GM18951 (cell line): ENCODE measurements at regions not wholly inside any gene's neighbourhood (a gene's known extent, or its start where the extent isn't known, plus 50 kb on each side); places are given as distances from the start of the nearest gene placed in this dataset.

Source experiments
- POLR2A ChIP-seq: IDR thresholded peaks from 4 replicates; pipeline ENCODE4 v1.6.1; 2011; ENCODE audit warnings: mild to moderate bottlenecking; ENCODE audit not compliant: insufficient read length, insufficient read depth; ENCODE audit errors: extremely low read depth
- in situ Hi-C: fragments of 300-500 bp; cut with MboI; formaldehyde crosslinking; loops from one replicate; pipeline ENCODE4 v1.12.0; 2022; ENCODE audit warnings: low sequenced_read_pairs, mixed read lengths, inconsistent platforms; ENCODE audit not compliant: unreplicated experiment

DNA sequence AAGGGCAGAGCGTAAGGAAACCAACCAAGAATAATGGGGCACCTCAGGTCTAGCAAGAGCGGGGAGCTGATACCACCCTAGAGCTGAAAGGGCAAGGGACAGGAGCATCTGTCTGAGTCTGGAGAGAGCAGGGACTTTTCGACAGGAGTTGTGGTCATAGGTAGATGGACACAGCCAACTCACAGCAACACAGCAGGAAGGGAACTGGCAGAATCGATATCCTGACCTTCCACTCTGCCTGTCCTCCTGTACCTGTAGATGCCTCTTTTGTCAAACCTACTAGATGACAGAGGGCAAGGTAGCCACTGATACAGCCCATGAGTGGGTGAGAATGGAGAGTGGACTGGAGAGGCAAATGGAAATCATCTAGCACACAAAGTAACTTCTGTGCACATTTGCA, 247.2 kb upstream of the EGLN3 start:
- TF ChIP-seq POLR2A = no peak
- in situ Hi-C loops = no loop called here

DNA sequence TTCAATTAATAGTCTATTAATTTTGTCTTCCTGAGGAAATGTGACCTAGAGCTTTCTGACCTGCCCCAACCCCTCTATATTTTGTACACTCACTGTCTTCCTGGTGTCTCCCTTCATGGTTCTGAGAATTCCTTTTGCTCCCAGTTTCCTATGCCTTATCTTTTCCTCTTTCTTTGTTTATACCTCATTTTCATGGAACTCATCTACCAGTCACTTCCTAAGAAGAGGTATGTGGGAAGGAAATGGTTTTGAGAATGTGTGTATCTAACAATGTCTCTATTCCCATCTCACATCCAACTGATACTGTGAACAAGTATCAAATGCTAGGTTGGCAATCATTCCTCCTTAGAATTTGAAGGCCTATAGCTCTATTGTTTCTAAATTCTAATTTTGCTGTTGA, 245.1 kb upstream of the EGLN3 start:
- in situ Hi-C loops = no loop called here
- TF ChIP-seq POLR2A = no peak

DNA sequence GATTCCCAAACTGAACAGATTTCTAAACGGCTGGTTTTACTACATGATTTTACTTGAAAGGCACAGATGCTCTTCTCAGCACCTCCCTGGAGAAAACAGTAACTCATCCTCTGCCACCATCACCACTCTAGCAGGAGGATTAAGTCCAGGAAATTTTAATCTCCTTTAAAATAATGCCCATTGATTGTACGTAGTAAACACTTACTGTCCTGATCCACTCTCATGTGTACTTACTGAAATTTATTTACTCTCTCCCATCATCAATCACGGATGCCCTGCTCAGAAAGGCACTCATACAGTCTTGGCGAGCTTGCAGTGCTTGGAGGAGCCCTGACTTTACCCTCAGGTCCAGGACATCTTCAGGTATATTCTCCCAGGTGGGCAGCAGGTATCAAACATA, 239.8 kb upstream of the EGLN3 start:
- in situ Hi-C loops = no loop called here
- TF ChIP-seq POLR2A = no peak

DNA sequence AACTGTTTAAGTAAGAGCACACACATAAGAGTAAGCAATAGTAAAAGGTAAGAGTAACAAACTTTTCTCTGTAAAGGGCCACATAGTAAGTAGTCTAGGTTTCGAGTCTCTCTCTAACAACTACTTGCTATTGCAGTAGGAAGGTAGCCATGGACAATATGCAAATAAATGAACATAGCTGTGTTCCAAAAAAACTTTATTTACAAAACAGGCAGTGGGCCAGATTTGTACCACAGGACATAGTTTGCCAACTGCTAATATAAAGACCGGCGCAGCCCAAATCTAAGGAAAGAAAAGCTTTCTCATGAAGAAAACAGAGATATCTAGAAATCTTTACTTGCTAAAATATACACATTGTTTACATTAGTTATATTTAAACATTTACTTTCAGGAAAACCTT, 239.0 kb upstream of the EGLN3 start:
- in situ Hi-C loops = no loop called here
- TF ChIP-seq POLR2A = no peak

DNA sequence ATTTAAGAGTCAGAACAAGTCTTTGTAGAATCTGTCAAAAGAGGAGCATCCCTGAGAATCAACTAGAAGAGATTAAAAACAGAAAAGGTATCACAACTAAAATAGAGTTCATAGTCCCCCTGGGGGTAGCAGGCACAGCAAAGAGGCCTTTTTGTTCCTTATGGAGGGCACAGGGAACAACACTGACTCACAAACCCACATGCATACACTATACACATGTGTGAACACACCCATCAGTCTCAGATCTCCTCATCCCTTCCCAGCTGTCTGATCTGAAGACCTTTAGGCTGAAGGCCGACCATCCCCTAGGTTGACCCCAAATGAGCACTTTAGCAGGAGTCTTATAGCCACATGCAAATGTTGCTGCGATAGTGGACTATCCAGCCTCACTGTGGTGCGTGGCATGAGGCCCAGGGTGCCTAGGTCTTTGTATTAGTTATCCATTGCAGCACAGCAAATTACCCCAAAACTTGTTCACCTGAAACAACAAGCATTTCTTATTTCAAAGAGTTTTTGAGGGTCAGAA, 236.7 kb upstream of the EGLN3 start:
- in situ Hi-C loops = no loop called here

DNA sequence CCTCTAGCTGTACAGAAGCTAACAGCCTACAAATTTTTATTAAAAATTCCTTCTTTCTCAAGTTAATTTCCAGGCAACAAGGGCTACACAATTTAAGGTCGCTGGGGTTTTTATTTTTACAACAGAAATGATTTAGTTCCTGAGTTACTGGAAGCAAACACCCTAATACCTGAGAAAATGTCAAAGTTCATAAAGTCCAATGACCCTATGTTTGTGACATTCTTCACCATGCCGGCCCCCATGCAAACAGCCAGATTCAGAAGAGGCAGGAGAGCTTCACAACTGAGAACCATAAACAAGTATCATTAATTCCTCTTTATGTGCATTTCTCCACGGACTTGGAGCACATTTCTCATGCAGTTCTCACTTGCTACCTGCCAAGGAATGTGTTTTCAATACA, 236.2 kb upstream of the EGLN3 start:
- TF ChIP-seq POLR2A = no peak
- in situ Hi-C loops = no loop called here

More for the DNA sequence above, 236.7 kb upstream of the EGLN3 start:
- no peak for TF ChIP-seq POLR2A

DNA sequence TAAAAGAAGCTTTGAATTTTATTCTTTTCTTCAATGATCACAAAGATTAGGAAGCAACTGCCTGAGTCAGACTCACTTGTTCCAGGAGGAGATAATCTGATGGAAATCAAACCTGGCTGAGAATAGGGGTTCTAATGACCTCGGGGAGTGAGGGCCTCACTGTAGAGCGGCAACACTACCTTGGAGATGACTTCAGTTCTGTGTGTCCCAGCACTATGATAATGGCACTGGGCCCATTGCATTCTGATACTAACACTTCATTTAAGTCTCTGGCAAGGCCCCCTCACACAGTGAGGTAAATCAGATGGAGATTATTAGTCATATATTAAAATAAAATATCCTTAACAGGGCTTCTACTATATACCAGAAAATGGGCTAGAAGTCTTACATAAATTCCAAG, 233.3 kb upstream of the EGLN3 start:
- in situ Hi-C loops = no loop called here
- TF ChIP-seq POLR2A = no peak

DNA sequence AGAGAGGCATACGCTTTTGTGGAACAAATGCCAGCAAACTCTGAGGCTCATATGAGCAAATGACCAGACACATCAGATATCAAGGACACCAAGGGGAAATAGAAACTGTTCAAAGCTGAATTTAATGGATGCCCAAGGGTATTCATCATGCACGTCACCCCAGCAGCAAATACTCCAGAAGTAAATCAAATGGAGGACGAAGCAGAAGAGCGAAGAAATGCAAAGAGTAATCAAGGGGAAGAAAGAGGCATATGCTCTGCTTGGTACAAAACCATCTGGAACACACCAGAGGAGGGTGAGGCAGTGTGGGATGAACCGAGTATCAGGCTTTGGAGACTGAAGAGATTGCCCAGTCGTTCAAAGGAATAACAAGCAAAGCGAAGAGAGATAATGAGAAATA, 232.6 kb upstream of the EGLN3 start:
- in situ Hi-C loops = no loop called here
- TF ChIP-seq POLR2A = no peak

DNA sequence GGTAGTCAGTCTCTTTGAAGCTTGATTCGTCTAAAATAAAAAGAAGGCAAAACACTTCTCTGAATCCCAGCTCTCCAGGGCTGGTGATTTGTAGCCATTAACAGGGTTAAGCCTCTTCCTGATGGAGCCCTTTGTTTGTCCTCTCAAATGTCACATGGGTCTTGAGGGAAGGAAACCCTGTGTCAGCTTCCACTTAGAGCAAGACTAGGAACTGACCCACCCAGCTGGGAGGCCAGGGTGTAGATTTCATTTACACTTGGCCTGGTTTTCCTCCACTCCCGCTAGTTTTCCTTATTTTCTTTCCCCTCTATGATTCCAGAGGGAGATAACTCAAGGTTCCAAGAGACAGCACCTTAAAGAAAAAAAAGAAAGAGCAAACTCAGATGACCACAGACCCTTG, 230.5 kb upstream of the EGLN3 start:
- in situ Hi-C loops = no loop called here
- TF ChIP-seq POLR2A = no peak

DNA sequence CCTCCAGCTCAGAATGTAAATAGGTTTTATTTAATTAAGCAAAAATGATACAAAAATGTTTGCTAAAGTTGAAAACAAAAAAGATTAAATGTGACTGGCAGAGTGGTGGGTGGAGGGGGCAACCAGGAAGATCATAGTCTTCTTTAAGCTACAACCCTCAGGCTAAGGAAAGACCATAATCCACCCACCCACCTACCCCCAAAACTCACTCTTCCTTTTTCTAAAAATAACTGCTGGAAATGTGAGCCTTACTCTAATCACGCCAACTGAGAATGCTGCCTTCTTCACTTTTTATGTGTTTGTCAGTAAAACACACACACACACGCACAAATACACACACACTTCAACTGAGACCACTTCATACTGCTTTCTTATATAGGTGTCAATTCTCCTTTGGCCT, 230.0 kb upstream of the EGLN3 start:
- in situ Hi-C loops = no loop called here
- TF ChIP-seq POLR2A = no peak

DNA sequence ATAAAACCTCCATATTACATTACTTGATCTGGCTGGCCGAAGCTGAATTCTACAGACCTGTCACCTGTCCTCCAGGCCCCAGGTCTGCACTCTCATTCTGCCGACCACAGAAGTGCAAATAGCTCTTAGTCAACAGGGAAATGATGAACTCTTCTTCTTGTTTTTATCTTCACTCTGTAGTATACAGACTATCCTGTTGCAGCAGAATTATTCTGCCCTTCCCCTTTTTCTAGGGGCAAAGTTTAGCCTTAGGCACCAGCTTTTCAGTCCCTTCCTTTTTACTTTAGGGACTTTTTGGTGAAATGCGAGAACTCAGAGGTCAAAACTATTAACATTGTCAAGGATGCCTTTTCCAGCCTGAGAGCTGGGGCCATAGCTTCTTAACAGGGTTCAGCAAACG, 229.6 kb upstream of the EGLN3 start:
- in situ Hi-C loops = no loop called here
- no peak for TF ChIP-seq POLR2A

DNA sequence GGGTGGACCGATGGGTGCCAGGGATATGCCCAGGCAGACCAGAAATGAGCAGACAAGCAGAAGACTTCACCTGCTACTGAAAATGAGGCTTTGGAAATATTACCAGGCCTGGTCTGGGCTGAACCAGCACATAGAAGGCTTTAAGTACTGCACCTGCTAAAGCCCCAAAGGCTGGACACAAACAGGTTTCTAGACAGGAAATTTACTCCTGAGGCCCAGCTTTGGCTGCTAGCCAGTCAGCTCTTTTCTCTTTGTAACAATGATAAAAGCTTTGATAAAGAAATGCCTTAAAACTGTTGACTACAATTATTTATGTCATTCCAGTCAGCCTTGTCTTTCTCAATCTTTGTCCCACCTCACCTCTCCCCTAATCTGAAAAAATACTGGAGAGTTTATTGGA, 228.9 kb upstream of the EGLN3 start:
- in situ Hi-C loops = no loop called here
- TF ChIP-seq POLR2A = no peak

DNA sequence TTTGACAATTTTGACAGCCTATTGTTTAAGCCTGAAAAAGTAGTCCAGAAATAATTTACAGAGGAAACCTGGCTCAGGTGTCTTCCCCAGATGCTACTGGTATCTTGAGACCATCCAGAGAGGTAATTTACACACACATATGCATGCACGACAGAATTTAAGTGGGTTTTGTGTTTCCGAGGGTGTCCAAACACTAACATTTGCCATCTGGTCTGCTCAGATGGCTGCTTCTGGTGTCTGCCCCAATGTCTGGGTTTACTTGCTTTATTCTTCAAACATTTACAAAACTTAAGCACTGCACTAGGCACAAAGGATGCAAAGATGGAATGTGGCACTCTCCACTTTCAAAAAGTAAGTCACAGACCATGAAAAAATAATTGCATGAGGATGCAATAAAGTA, 226.6 kb upstream of the EGLN3 start:
- in situ Hi-C loops = no loop called here
- TF ChIP-seq POLR2A = no peak

DNA sequence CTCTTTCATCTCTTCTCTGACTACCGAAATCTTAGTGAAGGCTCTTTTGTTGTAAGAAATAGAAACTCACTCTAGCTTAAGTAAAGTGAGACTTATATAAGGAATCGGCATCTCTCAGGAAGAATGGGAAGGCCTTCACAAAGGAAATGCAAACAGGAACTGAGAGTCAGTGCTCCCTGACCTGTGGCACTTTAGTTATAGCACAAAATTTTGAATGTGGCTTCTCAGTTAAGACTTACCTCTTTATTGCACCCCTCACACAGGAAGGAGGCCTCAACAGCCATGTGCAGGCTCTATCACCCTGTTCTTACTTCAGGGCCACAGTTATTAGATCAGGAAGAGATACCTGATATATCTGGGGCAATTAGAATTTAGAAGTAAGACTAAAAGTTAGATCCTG, 224.7 kb upstream of the EGLN3 start:
- no peak for TF ChIP-seq POLR2A
- in situ Hi-C loops = no loop called here

DNA sequence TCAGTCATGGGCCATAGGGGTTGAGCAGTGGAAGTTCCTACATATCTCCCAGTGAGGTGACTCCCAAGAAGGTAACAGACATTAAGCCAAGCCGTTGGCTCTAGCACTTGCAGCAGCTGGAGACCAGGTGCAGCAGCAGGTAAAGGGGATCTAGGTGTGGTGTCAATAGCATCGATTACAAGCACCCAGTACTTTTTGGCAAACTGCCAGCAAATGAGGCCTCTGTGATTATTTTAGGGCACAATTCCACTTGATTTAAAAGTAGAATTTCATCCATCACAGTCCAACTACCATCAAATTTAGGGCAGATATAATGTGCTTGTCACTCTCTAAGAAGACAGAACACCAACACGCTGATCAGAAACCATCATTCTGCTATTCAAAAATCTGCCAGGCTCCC, 224.1 kb upstream of the EGLN3 start:
- in situ Hi-C loops = no loop called here
- TF ChIP-seq POLR2A = no peak
